ENCODE measurements at regions not wholly inside any gene's neighbourhood (a gene's known extent, or its start where the extent isn't known, plus 50 kb on each side); places are given as distances from the start of the nearest gene placed in this dataset.

DNA sequence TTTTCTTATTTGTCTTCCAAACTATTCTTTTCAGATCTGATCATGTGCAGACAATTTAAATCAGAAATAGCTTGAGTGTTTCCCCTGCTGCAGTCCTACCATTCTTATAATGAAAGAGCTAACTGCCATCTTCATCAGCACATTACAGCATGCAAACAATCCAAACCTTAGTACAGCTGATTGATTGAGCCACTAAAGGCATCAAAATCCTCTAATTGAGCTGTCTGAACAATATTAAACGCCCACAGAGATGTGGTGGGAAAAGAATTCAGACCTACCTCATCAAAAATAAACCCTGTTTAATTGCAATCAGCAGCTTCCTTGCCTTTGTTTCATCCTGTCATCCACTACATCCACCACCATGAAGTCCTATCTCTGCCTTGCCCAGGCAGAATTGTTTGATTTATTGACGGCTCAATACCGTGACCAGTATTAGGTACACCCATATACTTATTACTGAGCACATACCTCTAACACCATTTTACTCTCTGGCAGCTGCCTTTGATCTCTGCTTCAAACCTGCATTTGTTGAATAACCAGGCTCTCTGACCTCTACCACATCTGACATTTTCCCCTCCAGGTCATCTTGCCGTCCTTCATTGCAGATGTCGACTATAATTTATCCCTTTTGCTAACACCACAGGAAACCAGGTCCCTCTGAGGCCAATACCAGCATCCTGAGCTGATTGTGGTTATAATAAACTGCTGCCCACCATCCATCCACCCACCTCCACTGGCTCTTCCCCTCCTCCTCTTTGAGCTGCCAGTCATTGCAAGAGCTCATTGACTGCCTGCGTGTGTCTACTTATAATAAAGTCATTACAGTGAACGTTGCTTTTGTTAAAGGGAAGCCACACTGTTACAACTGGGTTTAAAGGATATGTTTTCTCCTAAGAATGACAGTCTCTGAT is 78.5 kb downstream of the RBM43 start:
- no peak for TF ChIP-seq CTCF (IDR thresholded peaks at IDR 0.05; ENCODE audit: low read depth, low read length, missing control alignments)
- H3K4me3 ChIP-seq (replicated peaks; ENCODE audit: low read depth, low read length): no peak overlapping the region

DNA sequence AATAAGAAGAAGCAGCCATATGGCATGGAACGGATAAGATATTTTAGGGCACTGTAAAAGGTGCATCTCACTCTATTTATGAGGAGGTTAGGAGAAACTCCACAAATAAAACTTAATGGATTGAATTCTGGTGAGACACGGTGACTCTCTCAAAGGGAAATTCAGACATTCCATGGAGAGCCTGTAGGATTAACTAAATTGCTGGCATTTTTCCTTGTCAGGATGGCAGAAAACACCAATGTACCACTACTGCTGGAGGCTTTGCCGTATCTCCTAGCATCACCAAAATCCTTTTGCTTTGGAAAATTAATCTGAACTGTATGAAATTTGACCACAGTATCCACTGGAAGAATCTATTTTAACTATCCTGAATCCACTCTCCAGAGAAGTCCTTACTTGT is 79.3 kb downstream of the RBM43 start:
- no peak for TF ChIP-seq CTCF (IDR thresholded peaks at IDR 0.05; ENCODE audit: low read depth, low read length, missing control alignments)
- no peak for DNase-seq (ENCODE audit: extremely low read depth, low read depth)
- H3K4me3 ChIP-seq (replicated peaks; ENCODE audit: low read depth, low read length): no peak overlapping the region

More for the DNA sequence above, 78.5 kb downstream of the RBM43 start:
- no peak for DNase-seq (ENCODE audit: extremely low read depth, low read depth)

GRCh38 chr2:151181524-151181923 is 80.1 kb downstream of the RBM43 start:
- H3K4me3 ChIP-seq (replicated peaks; ENCODE audit: low read depth, low read length): no peak overlapping the region
- no peak for DNase-seq (ENCODE audit: extremely low read depth, low read depth)
- TF ChIP-seq CTCF (IDR thresholded peaks at IDR 0.05; ENCODE audit: low read depth, low read length, missing control alignments): no peak

DNA sequence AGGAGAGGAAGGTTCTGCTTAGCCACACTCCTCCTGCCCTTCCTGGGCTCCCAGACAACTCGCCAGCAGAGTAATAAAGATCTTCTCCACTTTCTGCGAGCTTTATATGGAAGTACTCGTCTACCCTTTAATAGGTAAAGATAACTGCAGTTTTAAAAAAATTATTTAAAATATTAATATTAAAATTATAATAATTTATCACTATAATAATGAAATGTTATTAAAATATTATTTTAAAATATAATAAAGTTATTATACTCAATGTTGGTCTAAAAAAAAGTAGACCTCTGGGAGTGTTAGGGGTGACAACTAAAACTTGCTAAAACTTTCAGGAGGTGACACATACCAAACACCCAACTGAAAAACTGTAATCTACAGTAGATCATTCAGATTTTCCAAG is 81.5 kb downstream of the RBM43 start:
- no peak for DNase-seq (ENCODE audit: extremely low read depth, low read depth)
- TF ChIP-seq CTCF (IDR thresholded peaks at IDR 0.05; ENCODE audit: low read depth, low read length, missing control alignments): no peak
- no peak overlapping the region for H3K4me3 ChIP-seq (replicated peaks; ENCODE audit: low read depth, low read length)

- H3K4me3 ChIP-seq (replicated peaks; ENCODE audit: low read depth, low read length): no peak overlapping the region
- DNase-seq (ENCODE audit: extremely low read depth, low read depth): no peak
Observed at GRCh38 chr2:151178207-151178606, 83.5 kb downstream of the RBM43 start.

GRCh38 chr2:151177756-151178155 is 83.9 kb downstream of the RBM43 start:
- DNase-seq (ENCODE audit: extremely low read depth, low read depth): no peak
- no peak for TF ChIP-seq CTCF (IDR thresholded peaks at IDR 0.05; ENCODE audit: low read depth, low read length, missing control alignments)
- H3K4me3 ChIP-seq (replicated peaks; ENCODE audit: low read depth, low read length): no peak overlapping the region

More at GRCh38 chr2:151178207-151178606, 83.5 kb downstream of the RBM43 start:
- TF ChIP-seq CTCF (IDR thresholded peaks at IDR 0.05; ENCODE audit: low read depth, low read length, missing control alignments): no peak
